GM19463 (cell line): ENCODE measurements at regions not wholly inside any gene's neighbourhood (a gene's known extent, or its start where the extent isn't known, plus 50 kb on each side); places are given as distances from the start of the nearest gene placed in this dataset.
A peak's percentile ranks its signal among the peaks of the same experiment; 100 is the strongest.

Source experiments
- ATAC-seq: cut with Tn5 transposase; IDR thresholded peaks from one replicate; pipeline ENCODE4 v1.9.1; 2021; ENCODE audit warnings: mild to moderate bottlenecking, moderate library complexity; ENCODE audit not compliant: unreplicated experiment

DNA sequence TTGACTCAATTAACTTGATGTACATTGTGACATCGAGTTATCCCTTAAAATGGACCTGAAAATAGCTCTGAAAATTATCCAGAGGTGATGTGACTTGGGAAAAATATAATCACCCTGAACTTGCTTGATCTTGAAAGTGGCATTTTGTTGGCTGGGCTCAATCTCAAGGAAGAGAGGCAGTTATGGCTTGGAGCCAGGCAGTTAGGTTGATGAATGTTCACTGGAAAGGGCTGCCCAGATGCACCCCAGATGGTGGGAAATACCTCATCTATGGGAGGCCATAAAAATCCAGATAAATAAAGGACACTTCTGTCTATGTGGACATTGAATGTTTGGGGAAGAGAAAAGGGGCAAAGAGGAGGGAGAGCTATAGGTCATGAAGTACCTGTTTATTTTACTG lies 55.7 kb upstream of the OR5AN1 start:
- ATAC-seq, result no peak

DNA sequence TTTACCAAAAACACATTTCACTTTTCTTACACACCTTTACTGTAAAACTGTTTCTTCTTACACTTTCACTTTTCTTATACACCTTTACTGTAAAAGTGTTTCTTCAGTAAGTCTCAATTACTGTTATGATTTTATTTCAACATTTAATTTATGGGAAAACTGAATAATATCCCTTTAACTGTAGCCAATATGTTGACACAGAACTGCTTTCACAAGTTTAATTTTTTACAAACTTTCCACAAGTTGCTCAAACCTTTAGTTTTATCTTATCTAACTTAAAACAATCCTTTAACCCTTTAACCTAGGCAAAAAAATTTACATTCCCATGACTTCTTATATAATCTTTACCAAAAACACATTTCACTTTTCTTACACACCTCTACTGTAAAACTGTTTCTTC lies 63.3 kb upstream of the OR5AN1 start:
- no peak for ATAC-seq

DNA sequence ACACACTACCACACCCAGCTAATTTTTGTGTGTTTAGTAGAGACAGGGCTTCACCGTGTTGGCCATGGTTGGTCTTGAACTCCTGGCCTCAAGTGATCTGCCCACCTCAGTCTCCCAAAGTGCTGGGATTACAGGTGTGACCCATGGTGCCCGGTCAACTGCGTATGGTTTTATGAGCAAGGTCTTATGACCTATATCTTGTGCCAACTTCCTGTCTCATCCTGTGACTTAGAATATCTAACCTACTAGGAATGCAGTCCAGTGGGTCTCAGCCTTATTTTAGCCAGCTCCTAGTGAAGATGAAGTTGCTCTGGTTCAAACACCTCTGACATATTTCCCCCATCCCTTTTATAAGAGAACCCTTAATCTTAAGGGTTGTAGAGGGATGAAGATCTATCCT lies 66.1 kb upstream of the OR5AN1 start:
- no peak for ATAC-seq

DNA sequence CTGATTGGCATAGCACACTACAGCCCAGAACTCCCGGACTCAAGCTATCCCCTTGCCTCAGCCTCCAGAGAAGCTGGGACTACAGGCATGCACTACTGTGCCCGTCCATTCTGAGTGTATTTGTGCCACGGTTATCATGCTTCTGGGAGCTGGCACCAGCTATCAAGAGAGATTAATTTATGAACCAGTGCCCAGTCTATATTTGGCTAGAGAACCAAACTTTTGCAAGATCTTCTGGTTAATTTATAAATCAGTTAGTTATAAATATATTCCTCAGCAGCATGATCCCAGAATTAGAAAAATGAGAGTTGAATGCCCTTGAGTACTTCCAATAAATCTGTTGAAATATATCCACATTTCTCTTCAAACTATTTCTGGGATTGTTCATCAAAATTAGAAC lies 67.5 kb upstream of the OR5AN1 start:
- ATAC-seq, result no peak

DNA sequence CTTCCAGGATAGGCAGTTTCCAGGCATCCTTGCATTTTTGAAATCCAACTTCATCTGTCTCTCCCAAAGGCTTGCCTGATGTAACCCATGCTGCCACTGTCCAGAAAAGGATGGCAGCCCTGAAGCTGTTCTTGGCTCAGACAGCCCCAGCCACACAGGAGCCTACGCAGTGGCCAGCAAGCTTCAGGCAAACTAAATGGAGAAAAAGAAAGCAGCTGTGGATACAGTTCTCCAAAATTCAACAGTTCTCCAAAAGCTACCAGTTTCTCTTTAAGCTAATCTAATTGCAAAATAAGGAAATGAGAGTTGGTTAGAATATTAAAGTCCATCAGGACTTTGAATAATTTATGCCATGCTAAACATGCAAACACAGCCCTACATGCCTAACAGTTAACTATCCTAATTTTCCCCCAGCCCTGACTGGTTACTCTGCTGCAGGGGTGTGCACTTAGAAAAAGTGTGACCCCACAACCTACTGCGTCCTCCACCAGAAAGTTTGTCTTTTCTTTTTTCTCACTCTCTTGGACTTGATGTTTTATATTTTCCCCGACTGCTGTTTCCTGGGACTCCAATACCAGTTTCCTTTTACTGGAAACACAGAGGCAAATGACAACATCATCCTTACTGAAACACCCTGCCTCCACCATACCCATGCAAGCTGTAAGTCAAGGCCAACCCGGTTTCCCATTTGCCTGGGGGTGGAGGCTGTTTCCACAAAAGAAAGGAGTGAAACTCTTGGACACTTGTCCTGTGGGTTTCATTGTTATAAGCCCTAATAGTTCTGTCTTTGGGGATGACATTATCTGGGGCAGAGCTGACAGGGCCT lies 69.1 kb upstream of the OR5AN1 start:
- no peak for ATAC-seq

DNA sequence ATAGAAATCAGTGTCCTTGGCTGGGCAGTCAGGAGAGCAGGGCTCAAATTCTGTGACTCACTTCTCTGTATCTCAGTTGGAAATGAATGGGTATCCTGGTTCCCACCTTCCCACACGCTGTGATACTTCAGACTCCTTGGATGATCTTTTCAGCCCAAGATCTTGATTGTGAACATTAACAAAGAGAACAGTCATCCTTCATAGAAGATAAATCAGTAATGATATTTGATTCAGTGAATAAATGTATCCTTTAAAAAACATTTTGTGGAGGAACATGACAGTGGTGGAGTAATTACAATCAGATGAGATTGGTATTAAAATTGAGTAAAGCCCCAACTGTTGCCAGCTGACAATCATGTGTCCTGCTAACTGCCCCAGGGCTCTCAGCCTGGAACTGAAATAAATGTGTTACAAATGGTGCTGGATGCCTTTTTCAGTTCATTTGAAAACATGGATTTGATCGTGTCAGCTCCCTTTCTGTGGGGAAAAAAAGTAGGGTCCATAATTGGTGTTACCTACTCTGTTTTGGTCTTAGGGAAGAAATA lies 72.9 kb upstream of the OR5AN1 start:
- no peak for ATAC-seq

DNA sequence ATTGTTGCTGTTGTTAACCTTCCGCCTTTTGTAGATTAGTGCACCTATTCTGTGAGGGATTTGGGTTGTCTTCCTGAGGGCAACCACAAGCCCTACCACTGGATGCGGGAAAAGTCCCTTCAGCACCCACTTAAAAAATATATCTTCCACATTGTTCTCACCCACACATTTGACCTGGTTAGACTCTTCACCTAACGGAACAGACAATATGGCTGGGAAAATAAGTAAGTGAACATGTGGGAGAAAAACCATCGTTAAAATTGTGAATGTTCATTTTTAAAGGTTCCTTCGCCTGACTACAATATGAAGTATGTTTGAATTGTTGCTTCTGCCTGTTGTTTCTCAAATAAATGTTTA lies 72.0 kb upstream of the MPEG1 start:
- ATAC-seq, result peak; percentile 7

DNA sequence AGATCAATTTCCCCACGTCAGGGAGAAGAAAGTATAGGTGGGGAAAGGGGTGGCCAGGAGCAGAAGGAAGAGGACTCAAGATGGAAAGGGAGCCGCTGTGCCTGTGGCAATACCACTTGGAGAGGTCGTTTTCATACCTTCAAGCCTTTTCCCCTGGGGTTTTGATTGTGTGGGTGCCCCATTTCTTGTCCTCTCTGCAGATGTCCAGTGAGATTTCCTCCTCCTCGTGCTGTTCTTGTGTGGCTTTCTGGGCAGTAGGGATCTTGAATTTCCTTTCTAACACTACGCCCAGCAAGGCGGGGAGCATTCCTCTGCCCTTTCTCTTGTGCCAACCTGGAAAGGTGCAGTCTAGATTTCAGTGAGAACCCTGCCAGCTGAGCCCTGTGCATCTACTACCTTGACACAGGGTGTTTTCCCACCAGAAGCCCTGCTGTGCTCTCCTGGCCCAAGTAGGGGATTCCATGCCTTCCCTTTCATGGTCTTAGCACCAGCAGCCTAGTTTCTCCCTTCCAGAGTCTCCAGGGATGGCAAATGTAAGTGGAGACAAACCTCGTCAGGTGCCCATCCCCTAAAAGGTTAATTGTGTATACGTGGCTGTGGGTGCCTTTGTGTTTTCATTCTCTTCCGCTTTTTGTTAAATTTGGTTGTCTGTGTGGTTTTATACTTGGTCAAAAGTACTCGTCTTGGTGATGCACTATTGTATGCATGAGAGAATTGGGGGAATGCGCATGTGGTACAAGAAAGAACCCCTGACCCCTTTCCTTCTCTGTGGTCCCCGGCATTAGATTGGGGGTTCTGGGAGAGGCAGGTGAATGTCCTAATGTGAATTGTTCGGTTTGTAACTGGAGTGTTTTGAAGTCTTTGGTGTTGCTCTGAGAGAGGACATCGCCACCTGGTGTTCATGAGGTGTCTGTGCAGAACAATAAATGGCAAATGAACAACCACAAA lies 71.4 kb upstream of the MPEG1 start:
- peak; percentile 62 for ATAC-seq

DNA sequence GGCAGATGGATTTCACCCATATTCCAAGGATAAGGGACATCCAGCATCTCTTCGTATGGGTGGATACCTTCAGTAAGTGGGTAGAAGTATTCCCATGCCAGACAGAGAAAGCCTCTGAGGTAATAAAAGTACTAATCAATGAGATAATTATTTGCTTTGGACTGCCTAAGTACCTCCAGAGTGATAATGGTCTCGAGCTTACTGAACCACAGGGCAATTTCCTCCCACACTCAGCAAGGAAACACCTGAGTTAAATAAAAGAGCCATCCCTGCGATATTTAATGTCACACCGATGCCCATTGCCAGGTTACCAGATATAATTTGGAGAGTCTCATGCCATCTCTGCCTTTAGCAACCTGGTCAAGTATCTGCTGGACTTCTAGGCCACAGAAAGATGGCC lies 70.6 kb upstream of the MPEG1 start:
- no peak for ATAC-seq

DNA sequence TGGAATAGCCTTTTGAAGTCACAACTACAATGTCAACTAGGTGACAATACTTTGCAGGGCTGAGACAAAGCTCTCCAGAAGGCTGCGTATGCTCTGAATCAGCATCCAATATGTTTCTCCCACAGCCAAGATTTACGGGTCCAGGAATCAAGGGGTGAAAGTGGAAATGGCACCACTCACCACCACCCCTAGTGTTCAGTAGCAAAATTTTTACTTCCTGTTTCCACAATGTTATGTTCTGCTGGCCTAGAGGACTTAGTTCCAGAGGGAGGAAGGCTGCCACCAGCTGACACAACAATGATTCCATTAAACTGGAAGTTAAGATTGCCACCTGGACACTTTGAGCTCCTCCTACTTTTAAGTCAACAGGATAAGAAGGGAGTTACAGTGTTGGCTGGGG lies 68.5 kb upstream of the MPEG1 start:
- no peak for ATAC-seq

DNA sequence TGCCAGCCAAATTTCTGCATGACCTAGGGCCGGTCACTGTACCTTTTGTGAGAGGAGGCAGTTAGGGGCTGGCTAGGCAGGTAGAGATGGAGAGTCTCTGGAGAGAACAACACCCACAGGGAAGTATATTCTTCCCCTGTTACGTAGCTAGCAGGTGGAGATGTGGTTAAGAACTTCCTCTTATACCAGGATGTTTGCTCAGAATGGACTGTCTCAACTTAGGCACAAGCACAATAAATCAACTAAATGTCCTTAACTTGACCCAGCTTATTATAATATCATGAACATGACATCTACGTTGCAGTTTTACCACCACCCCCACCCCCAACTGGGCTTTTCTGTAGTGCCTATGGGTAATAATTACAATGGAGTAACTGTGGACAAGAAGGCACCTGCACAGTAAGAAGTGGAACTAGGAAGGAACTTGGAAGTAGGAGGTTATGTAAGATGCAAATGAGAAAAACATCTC lies 60.7 kb upstream of the MPEG1 start:
- ATAC-seq, result peak; percentile 88

DNA sequence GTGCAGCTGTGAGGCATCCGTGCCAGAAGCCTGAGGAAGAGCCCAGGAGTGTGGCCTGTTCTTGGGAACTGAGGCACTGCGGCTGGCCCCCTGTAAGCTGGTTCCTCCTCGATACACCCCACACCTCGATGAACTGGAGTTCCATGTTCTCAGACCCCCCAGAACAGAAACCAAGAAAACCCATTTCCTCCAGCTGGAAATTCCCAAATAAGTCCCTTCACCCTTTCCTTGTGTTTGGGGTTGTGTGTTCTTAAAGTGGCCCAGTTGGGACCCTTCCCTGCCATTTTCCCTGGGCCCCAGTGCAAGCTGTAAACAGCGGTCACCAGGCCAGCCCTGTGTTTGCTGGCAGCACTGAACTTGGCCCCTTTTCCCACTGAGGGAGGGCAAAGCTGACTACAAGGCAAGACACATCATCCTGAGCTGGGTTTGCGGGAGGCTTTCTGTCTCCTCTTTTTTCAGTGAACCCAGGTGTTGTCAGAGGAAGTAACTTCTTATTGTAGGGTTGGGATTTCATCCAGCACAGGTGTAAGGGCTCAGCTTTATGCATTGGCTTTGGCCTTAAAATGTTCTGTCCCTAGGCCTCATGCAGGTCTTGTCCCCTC lies 60.1 kb upstream of the MPEG1 start:
- peak; percentile 15 for ATAC-seq

DNA sequence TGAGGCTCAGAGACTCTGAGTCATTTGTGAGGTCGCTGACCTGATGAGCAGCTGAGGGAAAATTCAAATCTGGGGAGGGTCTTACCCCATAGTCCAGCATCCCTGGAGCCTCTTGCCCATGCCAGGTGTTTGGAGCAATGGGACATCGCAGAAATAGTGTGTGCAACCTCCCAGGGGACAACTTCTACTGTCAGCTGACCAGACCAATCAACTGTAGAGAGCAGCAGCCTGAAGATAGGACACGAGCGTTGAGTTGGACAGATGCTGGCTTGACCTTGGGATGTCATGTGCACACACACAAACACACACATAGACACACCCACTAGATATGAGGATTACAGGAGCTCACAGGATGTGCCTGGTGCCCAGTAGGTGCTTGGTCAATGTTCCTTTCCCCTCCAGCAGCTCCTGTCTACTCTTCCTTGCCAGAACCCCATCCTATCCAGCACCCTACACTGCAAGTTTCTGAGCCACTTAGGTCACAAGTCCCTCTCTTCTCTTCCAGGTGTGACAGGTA lies 59.1 kb upstream of the MPEG1 start:
- no peak for ATAC-seq

DNA sequence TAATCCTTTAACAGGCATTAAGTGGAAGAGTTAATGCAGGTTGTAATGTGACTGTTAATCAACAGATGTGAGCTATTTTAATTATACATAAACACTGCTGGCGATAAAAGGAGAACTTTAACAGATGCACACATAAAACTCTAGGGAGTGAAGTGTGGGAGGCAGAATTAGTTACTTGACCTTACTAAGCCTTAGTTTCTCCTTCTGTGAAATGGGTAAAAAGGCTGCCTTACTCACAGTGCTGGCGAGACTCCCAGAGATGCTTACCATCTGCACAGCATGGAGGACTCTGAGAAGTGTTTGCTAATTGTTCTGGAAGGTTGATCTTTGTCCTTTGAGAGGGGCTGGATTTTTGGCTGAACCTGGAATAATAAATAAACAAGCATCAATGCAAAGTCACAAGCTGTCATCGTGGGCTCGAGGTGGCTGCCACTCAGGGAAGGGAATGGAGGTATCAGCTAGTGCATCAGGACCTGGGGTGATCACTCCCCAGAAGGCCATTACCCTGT lies 58.6 kb upstream of the MPEG1 start:
- ATAC-seq, result no peak

DNA sequence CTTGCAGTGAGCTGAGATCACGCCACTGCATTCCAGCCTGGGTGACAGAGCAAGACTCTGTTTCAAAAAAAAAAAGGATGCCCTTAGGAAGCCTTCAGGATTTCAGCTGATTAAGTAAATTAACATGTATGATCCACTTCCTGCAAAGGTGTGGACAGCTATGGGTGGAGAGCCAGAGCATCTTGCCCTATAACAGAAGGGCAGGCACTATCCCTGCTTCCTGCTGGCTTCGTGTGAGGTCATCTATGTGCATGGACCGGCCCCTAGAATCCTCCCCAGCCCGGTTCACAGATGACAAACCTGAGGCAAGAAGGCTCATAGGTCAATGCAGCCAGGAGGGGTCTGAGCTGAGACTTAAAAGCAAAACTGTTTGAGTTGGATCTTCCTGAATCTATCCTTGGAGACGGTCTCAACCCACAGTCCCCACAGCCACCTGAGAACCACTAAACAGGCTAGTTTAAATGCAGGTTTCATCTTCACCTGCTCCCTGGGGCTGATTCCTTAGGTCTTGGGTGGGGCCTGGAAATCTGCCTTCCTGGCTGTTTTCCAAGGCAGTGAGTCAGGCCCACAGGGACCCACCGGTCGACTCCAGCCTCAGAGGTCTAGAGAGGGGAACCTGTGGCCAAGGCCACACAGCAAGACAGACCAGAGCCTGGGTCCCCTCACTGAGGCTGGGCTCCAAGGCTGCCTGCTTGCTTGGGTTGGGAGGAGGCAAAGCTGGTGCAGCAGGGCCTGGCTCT lies 55.2 kb upstream of the MPEG1 start:
- no peak for ATAC-seq

DNA sequence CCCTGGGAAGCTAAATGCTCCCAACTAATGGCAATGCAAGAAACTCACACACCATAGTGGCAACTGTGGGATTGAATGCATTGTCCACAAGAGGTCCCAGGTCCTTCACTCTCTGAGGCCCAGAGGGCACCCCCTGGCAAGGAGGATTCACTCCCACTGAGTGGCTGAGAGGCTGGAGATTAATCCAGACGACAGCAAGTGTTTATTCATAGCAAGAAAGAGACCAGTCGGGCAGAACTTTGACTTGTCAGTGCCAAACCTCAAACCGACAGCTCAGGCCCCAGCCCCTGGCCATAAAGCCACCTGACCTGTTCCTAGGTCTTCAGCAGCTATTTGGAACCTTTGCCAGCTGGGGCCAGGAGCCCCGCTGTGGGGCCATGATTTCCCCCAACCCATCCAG lies 54.5 kb upstream of the MPEG1 start:
- peak; percentile 75 for ATAC-seq

DNA sequence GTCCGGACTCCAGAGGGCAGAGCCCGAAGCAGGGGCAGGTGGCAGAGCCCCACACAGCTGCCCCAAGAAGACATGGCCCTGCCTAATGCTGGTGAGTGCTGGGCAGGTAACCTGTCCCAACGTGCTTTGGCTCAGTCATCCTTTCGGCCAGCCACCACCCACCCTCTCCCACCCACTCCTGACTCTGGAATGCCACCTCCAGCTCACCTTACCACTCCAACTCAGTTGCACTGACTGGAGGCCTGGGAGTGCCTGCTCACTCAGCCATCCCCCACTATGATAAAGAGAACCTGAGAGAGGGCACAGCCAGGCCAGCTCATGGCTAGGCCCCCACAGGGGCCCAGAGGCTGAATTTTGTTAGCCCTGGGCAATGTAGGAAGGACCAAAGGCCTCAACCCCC lies 53.8 kb upstream of the MPEG1 start:
- ATAC-seq, result no peak

DNA sequence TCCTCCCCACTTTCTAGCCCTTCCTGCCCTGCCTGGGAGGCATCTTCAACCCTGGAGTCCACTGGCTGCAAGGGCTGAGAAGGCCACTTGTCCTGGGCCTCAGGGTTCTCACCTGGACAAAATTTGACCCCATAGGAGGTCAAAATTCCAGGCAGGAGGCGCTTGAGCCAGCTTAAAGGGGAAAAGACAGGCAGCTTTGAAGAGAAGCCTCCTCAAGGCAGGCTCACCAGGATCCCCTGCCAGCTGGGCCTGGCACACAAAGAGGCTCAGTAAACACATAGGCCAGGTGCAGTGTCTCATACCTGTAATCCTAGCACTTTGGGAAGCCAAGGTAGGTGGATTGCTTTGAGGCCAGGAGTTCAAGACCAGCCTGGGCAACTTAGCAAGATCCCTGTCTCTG lies 53.0 kb upstream of the MPEG1 start:
- no peak for ATAC-seq

DNA sequence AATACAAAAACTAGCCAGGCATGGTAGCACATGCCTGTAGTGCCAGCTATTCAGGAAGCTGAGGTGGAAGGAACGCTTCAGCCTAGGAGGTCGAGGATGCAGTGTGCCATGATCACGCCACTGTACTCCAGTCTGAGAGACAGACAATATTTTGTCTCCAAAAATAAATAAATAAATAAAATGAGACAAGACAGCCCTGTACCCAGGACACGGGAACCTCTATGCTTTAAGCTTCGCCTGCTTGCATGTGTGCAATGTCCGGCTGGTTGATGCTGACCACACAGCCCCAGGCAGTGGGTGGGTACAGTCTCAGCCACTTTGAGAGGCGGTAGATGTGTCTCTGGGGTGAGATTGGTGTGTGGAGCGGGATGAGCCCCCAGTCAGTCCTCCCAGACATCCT lies 52.0 kb upstream of the MPEG1 start:
- no peak for ATAC-seq

DNA sequence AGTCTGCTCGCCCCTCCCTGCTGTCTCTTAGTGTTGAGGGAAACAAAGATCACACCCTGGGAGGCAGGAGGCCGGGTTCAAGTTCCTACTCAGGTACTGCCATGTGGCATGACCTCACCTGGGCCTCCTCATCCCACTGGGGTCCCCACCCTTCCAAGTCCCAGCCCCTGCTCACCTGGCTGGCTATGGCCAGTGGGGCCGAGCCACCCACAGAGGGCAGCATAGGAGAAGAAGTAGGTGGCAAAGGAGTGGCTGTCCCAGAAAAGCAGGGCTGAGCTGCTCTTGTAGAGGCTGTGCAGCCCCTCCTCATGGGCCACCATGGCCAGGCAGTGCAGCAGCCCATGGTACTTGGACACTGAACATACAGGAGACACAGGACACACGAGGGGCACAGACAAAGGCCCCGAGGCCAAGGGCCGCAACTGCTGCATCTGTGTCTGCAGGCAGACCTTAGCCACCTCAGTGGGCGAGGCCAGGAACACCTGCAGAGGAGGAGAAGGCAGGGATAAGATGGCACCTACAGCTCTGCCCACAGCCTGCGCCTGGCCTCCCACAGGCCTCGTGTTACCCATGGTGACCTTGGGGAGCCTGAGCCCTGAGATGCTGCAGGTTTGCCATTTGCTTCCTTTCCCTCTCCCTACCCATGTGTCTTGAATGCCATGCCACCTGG lies 50.6 kb upstream of the MPEG1 start:
- ATAC-seq, result no peak
